IPS-20b (cell line): ENCODE measurements at regions not wholly inside any gene's neighbourhood (a gene's known extent, or its start where the extent isn't known, plus 50 kb on each side); places are given as distances from the start of the nearest gene placed in this dataset.

ENCODE experiments used
- H3K27ac ChIP-seq: one replicate; pipeline ENCODE4 v1.5.1; 2013; ENCODE audit warnings: low read length
- H3K27me3 ChIP-seq: 2 replicates; pipeline ENCODE4 v1.6.1; 2013; ENCODE audit warnings: mild to moderate bottlenecking, low read length, inconsistent platforms; ENCODE audit not compliant: insufficient read depth
- H3K36me3 ChIP-seq: 2 replicates; pipeline ENCODE4 v1.6.1; 2013; ENCODE audit warnings: low read depth, mild to moderate bottlenecking, inconsistent platforms, low read length, moderate library complexity; ENCODE audit not compliant: insufficient read depth
- H3K4me1 ChIP-seq: 2 replicates; pipeline ENCODE4 v1.6.1; 2013; ENCODE audit warnings: mild to moderate bottlenecking, control low read depth, inconsistent platforms, low read length, moderate library complexity; ENCODE audit not compliant: insufficient read depth
- H3K4me3 ChIP-seq: 2 replicates; pipeline ENCODE4 v1.5.1; 2013; ENCODE audit warnings: mild to moderate bottlenecking, low read length, inconsistent platforms
- H3K9ac ChIP-seq: 2 replicates; pipeline ENCODE4 v1.6.1; 2013; ENCODE audit warnings: low read depth, mild to moderate bottlenecking, inconsistent platforms, low read length, moderate library complexity
- H3K9me3 ChIP-seq: 2 replicates; pipeline ENCODE4 v1.6.1; 2013; ENCODE audit warnings: mild to moderate bottlenecking, low read depth, low read length, inconsistent platforms; ENCODE audit not compliant: insufficient read depth

GRCh38 chr9:84152204-84152603 lies 171.6 kb downstream of the RMI1 start:
- Histone ChIP-seq H3K9me3 (no peaks in the 10 kb centered on the region), H3K4me3 (no peak overlapping the region), H3K4me1 (peaks cover 9% of the 10 kb centered on the region; the same call in 1 of the 2 replicates), H3K9ac (no peak overlapping the region), H3K27ac (no peak overlapping the region), H3K36me3 (no peaks in the 10 kb centered on the region), H3K27me3 (peaks cover 65% of the 10 kb centered on the region)

GRCh38 chr9:84153885-84154284 lies 173.3 kb downstream of the RMI1 start:
- peaks cover 65% of the 10 kb centered on the region for H3K27me3 ChIP-seq

GRCh38 chr9:84154320-84154719 lies 173.7 kb downstream of the RMI1 start:
- Histone ChIP-seq H3K4me1 (peaks cover 6% of the 10 kb centered on the region; the same call in 1 of the 2 replicates), H3K36me3 (no peaks in the 10 kb centered on the region), H3K4me3 (no peak overlapping the region), H3K9me3 (no peaks in the 10 kb centered on the region), H3K27ac (no peak overlapping the region), H3K27me3 (peaks cover 61% of the 10 kb centered on the region), H3K9ac (no peak overlapping the region)

More at GRCh38 chr9:84153885-84154284, 173.3 kb downstream of the RMI1 start:
- Histone ChIP-seq H3K4me3 (no peak overlapping the region), H3K9ac (no peak overlapping the region), H3K36me3 (no peaks in the 10 kb centered on the region), H3K9me3 (no peaks in the 10 kb centered on the region), H3K27ac (no peak overlapping the region), H3K4me1 (peaks cover 6% of the 10 kb centered on the region; the same call in 1 of the 2 replicates)

GRCh38 chr9:84163052-84163650 lies 177.4 kb downstream of the SLC28A3 start:
- no peak overlapping the region for H3K27ac ChIP-seq
- no peaks in the 10 kb centered on the region for H3K27me3 ChIP-seq
- no peak overlapping the region for H3K4me3 ChIP-seq
- no peaks in the 10 kb centered on the region for H3K4me1 ChIP-seq
- no peaks in the 10 kb centered on the region for H3K36me3 ChIP-seq
- no peaks in the 10 kb centered on the region for H3K9me3 ChIP-seq
- H3K9ac ChIP-seq: no peak overlapping the region

- Histone ChIP-seq H3K27me3 (no peaks in the 10 kb centered on the region), H3K4me1 (no peaks in the 10 kb centered on the region), H3K4me3 (no peak overlapping the region), H3K9ac (no peak overlapping the region), H3K9me3 (no peaks in the 10 kb centered on the region), H3K36me3 (no peaks in the 10 kb centered on the region), H3K27ac (no peak overlapping the region)
Measured at GRCh38 chr9:84166891-84167290, 173.7 kb downstream of the SLC28A3 start.

- Histone ChIP-seq H3K27me3 (no peaks in the 10 kb centered on the region), H3K9me3 (no peaks in the 10 kb centered on the region), H3K27ac (no peak overlapping the region), H3K4me1 (no peaks in the 10 kb centered on the region), H3K36me3 (no peaks in the 10 kb centered on the region), H3K4me3 (no peak overlapping the region), H3K9ac (no peak overlapping the region)
Measured at GRCh38 chr9:84169240-84169639, 171.3 kb downstream of the SLC28A3 start.

- Histone ChIP-seq H3K4me1 (no peaks in the 10 kb centered on the region), H3K9me3 (no peaks in the 10 kb centered on the region), H3K27ac (no peak overlapping the region), H3K36me3 (no peaks in the 10 kb centered on the region), H3K4me3 (no peak overlapping the region), H3K9ac (no peak overlapping the region), H3K27me3 (no peaks in the 10 kb centered on the region; the same call in 1 of the 2 replicates)
Measured at GRCh38 chr9:84170521-84171141, 169.9 kb downstream of the SLC28A3 start.

GRCh38 chr9:84173961-84174360 lies 166.6 kb downstream of the SLC28A3 start:
- Histone ChIP-seq H3K27ac (no peak overlapping the region), H3K4me3 (no peak overlapping the region), H3K36me3 (no peaks in the 10 kb centered on the region), H3K9me3 (no peaks in the 10 kb centered on the region), H3K27me3 (no peaks in the 10 kb centered on the region; the same call in 1 of the 2 replicates), H3K9ac (no peak overlapping the region), H3K4me1 (no peaks in the 10 kb centered on the region)

- Histone ChIP-seq H3K27me3 (no peaks in the 10 kb centered on the region; the same call in 1 of the 2 replicates), H3K4me1 (no peaks in the 10 kb centered on the region), H3K4me3 (no peak overlapping the region), H3K27ac (no peak overlapping the region), H3K9me3 (no peaks in the 10 kb centered on the region), H3K36me3 (no peaks in the 10 kb centered on the region), H3K9ac (no peak overlapping the region)
Measured at GRCh38 chr9:84174486-84174885, 166.1 kb downstream of the SLC28A3 start.

GRCh38 chr9:84177407-84177806 lies 163.2 kb downstream of the SLC28A3 start:
- Histone ChIP-seq H3K9me3 (no peaks in the 10 kb centered on the region), H3K4me3 (no peak overlapping the region), H3K36me3 (no peaks in the 10 kb centered on the region), H3K4me1 (no peaks in the 10 kb centered on the region), H3K27me3 (no peaks in the 10 kb centered on the region; the same call in 1 of the 2 replicates), H3K27ac (no peak overlapping the region), H3K9ac (no peak overlapping the region)

GRCh38 chr9:84179531-84179930 lies 161.0 kb downstream of the SLC28A3 start:
- Histone ChIP-seq H3K4me3 (no peak overlapping the region), H3K9me3 (no peaks in the 10 kb centered on the region), H3K36me3 (no peaks in the 10 kb centered on the region), H3K9ac (no peak overlapping the region), H3K4me1 (no peaks in the 10 kb centered on the region), H3K27me3 (no peaks in the 10 kb centered on the region; the same call in 1 of the 2 replicates), H3K27ac (no peak overlapping the region)

- H3K9ac ChIP-seq: no peak overlapping the region
Measured at GRCh38 chr9:84187090-84187489, 153.5 kb downstream of the SLC28A3 start.

More at GRCh38 chr9:84187090-84187489, 153.5 kb downstream of the SLC28A3 start:
- Histone ChIP-seq H3K4me1 (no peaks in the 10 kb centered on the region), H3K9me3 (no peaks in the 10 kb centered on the region), H3K27ac (no peak overlapping the region), H3K4me3 (no peak overlapping the region), H3K27me3 (no peaks in the 10 kb centered on the region), H3K36me3 (no peaks in the 10 kb centered on the region)
